GM21423 (cell line): ENCODE measurements at regions not wholly inside any gene's neighbourhood (a gene's known extent, or its start where the extent isn't known, plus 50 kb on each side); places are given as distances from the start of the nearest gene placed in this dataset.

Experiments used
- ATAC-seq: cut with Tn5 transposase; IDR thresholded peaks from one replicate; pipeline ENCODE4 v1.9.1; 2021; ENCODE audit warnings: mild to moderate bottlenecking, moderate library complexity; ENCODE audit not compliant: unreplicated experiment

DNA sequence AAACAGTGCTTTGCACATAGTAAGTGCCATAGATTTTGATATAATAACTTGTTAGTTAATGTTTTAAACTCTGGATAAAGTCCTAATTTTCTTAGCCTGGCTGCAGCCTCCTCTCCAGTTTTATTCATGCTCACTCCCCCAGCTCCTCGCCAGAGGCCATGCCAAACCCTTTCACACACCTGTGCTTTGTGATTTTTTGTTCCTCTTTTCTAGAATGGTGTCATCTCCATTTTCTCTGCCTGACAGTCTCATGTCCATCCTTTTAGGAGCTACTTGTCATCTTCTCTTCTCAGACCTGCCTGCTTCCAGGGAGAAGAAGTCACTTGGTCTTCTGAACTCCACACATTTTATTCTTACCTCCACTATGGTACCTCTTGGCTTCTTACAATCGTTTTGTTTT, 55.8 kb upstream of the SPATA13 start:
- no peak for ATAC-seq

DNA sequence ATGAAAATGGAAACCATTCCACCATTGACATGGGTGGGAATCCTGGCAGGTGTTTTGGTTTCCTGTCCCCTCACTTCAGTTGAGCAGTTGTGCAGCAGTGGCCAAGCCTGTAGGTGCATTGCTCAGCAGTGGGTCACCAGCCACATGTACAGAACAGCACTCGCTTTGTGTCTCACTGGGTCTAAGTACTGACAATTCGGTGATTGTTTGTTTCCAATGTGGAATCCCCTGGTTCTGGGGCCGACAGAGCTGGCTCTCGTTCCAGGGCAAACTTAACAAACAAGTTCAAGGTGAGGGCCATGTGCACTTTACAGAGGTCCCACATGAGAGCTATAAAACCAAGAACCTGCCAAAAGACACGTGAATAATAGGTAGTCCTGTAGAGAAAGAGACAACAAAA, 54.1 kb upstream of the SPATA13 start:
- no peak for ATAC-seq

DNA sequence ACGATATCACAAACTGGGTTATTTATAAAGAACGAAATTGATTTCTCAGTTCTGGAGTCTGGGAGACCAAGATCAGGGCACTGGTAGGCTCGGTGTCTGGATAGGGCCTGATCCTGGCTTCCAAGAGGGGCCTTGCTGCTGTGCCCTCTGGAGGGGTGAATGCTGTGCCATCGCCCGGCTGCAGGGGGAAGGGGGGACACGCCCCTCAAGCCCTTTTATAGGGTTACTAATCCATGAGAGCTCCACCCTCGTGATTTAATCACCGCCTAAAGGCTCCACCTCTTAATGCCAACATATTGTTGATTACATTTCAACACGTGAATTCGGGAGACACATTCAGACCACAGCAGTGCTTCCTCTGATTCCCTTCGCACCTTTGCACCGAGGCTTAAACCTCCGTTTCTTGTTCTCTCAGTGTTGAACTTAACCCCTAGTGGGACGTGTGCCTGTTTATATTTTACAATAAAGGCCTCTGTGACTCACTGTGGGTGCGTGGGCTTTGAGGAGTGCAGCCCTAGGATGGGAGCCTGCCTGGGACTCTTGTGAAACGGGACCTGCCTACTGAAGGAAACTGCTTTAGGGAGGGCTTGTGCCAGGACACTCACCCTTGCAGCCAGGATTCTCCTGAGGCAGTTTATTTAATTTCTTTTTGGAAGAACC, 52.4 kb upstream of the SPATA13 start:
- ATAC-seq: no peak

DNA sequence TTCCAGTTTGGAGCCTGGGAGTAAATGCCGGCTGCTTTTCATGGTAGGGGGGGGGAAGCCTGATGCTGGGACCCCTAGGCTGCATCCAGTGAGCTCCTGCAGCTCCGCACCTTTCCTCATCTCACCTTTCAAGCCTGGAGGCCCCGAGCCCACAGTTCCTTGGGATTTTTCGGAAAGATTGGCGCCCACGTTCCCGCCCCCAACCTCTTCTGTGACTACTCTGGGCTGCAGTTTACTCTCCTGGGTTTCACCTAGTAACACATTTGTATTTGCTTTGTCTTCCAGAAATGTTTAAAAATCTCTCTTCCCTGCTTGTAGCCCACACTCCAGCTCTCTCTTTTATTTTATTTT, 51.9 kb upstream of the SPATA13 start:
- ATAC-seq: no peak

DNA sequence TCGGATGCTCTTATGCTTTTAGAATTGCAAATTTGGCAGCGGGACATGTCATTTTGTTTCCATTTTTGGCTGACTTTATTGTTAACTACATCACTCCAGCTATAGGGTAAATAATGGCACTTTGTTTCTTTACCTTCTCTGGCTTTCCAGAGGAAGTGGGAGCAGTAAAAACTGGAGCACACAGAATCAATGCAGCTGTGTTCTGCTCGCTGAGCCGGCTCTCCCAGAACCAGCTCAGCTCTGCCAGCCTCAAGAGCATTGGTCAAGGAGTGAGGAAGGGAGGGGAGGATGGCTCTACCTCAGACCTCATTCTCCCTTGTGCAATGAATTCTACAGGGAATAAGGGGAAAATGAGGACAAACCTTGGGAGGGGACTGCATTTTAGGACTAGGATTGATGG, 50.5 kb upstream of the SPATA13 start:
- no peak for ATAC-seq
